ENCODE measurements at regions not wholly inside any gene's neighbourhood (a gene's known extent, or its start where the extent isn't known, plus 50 kb on each side); places are given as distances from the start of the nearest gene placed in this dataset.

DNA sequence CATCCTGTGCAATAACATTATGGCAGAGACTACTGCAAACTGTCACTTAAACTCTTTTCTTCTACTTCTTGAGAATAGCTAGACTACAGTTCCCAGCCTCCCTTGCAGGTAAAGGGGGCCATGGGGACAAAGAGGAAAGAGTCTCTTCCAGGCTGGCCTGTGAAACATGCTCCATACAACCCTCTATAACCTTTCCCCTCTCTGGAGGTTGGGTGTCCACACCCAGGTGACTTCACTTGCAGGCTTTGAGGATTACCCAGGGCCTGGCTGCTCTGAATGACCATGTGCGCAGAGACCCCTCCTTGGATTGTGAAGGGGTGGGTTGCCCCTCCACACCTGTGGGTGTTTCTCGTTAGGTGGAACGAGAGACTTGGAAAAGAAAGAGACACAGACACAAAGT lies 84.1 kb downstream of the SEC61G start:
- no peak for TF ChIP-seq POLR2A (IDR thresholded peaks at IDR 0.05)
- TF ChIP-seq, protein P1, sequence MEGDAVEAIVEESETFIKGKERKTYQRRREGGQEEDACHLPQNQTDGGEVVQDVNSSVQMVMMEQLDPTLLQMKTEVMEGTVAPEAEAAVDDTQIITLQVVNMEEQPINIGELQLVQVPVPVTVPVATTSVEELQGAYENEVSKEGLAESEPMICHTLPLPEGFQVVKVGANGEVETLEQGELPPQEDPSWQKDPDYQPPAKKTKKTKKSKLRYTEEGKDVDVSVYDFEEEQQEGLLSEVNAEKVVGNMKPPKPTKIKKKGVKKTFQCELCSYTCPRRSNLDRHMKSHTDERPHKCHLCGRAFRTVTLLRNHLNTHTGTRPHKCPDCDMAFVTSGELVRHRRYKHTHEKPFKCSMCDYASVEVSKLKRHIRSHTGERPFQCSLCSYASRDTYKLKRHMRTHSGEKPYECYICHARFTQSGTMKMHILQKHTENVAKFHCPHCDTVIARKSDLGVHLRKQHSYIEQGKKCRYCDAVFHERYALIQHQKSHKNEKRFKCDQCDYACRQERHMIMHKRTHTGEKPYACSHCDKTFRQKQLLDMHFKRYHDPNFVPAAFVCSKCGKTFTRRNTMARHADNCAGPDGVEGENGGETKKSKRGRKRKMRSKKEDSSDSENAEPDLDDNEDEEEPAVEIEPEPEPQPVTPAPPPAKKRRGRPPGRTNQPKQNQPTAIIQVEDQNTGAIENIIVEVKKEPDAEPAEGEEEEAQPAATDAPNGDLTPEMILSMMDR (IDR thresholded peaks at IDR 0.05) = no peak
- TF ChIP-seq EP300 (IDR thresholded peaks at IDR 0.05) = no peak

Data from ovary (tissue), 3 donors.